ENCODE measurements at regions not wholly inside any gene's neighbourhood (a gene's known extent, or its start where the extent isn't known, plus 50 kb on each side); places are given as distances from the start of the nearest gene placed in this dataset.

- H3K27ac ChIP-seq = no peak overlapping the region
- TF ChIP-seq CTCF (conservative IDR thresholded peaks at IDR 0.05) (no peak), ZFX (IDR thresholded peaks at IDR 0.05) (no peak)
Measured at GRCh38 chr2:223155956-223156355, 104.0 kb downstream of the KCNE4 start.

- TF ChIP-seq ZFX (IDR thresholded peaks at IDR 0.05) (no peak), CTCF (conservative IDR thresholded peaks at IDR 0.05) (no peak)
Measured at GRCh38 chr2:223161873-223162458, 110.0 kb downstream of the KCNE4 start.

GRCh38 chr2:223165423-223166214, 113.6 kb downstream of the KCNE4 start:
- H3K27ac ChIP-seq = no peak overlapping the region
- TF ChIP-seq ZFX (IDR thresholded peaks at IDR 0.05) (no peak), CTCF (conservative IDR thresholded peaks at IDR 0.05) (no peak)

More at GRCh38 chr2:223161873-223162458, 110.0 kb downstream of the KCNE4 start:
- H3K27ac ChIP-seq = no peak overlapping the region

GRCh38 chr2:223166215-223166493, 114.2 kb downstream of the KCNE4 start:
- H3K27ac ChIP-seq = no peak overlapping the region
- TF ChIP-seq ZFX (IDR thresholded peaks at IDR 0.05) (no peak), CTCF (conservative IDR thresholded peaks at IDR 0.05) (no peak)

- no peak for TF ChIP-seq CTCF (conservative IDR thresholded peaks at IDR 0.05)
- TF ChIP-seq ZFX (IDR thresholded peaks at IDR 0.05) = no peak
- H3K27ac ChIP-seq = no peak overlapping the region
Measured at GRCh38 chr2:223166983-223167650, 115.1 kb downstream of the KCNE4 start.

- no peak for TF ChIP-seq ZFX (IDR thresholded peaks at IDR 0.05)
- TF ChIP-seq CTCF (conservative IDR thresholded peaks at IDR 0.05) = no peak
- no peak overlapping the region for H3K27ac ChIP-seq
Measured at GRCh38 chr2:223169830-223170605, 118.0 kb downstream of the KCNE4 start.

All from C4-2B (cell line).